HG02678 (cell line): ENCODE measurements at regions not wholly inside any gene's neighbourhood (a gene's known extent, or its start where the extent isn't known, plus 50 kb on each side); places are given as distances from the start of the nearest gene placed in this dataset.
"Not testable (repeated sequence)": the region's sequence is repeated elsewhere in the genome, so short reads cannot be mapped to it uniquely, and the experiment has no call there.

Experiments used
- ATAC-seq: cut with Tn5 transposase; IDR thresholded peaks from one replicate; pipeline ENCODE4 v1.9.1; 2021; ENCODE audit warnings: mild to moderate bottlenecking, moderate library complexity; ENCODE audit not compliant: unreplicated experiment

DNA sequence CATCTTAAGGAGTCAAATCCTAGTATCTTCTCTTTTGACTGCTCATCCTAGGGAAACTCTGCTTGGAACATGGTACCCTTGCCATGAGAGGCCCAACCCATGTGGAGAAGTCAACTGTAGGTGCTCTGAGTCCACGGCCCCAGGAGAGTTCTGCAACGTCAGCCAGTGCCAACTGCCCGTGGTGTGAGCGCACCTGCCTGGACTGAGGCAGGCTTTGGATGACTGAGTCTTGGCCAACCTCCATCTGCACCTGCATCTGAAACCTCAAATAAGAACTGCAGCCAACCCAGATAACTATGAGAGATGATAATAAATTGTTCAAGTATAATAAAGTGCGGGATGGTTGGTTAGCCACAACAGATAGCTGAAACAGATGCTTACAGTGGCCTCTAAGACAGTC lies 772.0 kb downstream of the TRIML1 start:
- ATAC-seq: no peak

DNA sequence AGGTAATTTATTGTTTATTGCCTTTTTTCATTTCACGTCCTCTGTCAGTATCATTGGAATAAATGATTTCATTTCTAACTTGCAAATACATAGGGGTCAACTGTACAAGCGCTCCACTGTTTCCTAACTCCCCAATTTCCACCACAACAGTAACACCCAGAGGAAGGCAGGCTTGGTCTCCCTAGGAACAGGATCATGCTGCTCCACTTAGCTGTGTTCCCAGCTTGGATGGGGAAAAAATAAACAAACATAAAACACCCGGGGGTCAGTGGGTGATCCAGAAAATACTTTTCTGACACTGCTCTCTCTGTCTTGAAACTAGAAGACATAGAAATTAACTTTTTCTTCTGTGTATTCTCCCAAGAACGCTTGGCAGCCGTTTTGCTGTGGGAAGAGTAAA lies 772.5 kb downstream of the TRIML1 start:
- ATAC-seq: no peak

DNA sequence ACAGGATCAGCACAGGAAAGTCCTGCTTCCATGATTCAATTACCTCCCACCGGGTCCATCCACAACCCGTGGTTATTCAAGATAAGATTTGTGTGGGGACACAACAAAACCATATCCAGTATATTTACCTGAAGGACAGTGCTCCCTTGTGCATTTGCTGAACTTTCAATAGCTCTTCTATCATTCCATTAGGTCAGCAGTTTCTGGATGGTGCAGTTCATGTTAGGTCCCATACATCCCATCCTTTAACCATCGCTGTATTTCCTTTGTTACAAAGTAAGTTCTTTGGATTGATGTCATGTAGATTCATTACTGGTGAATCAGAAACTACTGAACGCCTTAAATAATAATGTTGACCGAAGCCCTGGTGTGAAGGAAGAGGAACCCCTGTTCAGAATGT lies 775.9 kb downstream of the TRIML1 start:
- ATAC-seq: no peak

DNA sequence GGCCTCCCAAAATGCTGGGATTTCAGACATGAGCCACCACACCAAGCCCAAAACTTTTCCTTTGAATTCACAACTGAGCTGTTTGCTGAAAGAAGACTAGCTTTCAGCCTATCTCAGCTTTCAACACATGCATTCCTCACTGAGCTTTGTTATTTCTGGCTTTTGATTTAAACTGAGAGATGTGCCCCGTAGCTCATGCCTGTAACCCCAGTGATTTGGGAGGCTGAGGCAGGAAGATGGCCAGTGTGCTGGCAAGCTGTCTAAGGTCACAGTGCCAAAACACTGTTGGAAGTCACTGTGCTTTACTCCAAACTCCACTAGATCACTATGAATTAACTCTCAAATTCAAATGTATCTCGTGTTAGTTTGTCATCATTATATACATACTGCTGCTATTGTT lies 779.5 kb downstream of the TRIML1 start:
- ATAC-seq: no peak

DNA sequence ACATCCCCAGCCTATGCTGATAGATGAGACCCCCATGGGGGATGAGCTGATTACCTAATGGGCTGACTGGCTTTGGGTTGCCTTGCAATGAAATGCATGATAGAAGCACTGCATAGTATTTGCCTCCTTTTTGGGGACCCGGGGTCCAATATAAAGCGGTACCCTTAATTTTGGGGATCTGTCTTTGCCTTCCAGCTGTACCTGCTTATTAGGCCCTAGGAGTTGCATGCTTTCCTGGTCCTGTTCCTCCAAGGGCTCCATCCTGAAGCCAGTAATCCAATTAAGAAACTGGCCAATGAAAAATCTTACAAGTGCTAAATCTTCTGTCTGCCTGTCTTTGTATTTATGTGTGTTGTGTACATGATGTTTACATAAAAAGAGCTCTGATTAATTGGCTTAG lies 791.6 kb downstream of the TRIML1 start:
- no peak for ATAC-seq

DNA sequence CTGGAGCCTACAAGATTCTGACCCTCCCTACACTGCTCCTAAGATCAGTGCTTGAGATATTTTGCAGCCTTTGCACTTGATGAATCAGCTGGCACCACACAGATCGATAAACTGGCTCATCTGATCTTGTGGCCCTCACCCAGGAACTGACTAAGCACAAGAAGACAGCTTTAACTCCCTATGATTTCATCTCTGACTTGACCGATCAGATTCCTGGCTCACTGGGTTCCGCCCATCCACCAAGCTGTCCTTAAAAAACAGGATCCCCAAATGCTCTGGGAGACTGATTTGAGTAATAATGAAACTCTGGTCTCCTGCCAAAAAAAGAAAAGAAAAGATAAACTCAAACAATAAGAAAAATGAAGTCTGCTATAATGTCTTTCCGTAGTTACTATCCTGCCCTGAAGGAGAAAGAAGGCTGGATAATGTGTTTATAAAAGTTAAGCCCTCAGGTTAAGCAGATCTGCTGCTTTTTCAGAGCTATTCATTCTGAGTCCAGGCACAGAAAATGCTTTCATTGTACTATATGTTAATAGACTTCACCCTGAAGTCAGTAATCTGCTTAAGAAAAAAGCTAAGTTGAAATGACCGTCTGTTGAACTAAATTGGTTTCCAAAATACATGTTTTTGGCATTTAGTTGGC lies 795.2 kb downstream of the TRIML1 start:
- ATAC-seq: no peak

DNA sequence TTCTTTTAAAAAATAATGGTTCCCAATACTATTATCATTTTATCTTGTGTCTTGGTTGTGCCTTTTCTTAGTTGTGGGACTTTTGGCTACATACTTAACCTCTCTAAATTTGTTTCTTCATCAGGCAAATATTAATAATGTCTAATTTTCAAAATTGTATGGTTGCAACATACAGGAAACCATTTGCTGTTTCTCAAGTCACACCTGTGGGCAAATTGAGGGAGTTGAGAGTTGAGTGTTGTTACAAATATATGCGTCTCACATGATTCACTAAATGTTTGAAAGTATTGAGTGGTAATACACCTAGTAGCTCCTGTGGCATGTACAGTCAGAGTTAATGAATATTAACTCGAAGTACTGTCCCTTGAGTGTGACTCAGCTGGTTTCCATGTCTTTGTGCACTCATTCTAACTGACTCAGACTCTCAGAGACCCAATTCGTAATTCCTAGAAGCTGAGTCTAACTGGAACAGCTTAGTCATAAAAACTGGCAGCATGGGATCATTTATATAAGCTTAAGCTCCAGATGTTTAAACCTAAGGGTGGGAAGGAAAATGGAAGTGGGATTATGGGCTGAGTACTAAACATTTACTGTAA lies 802.4 kb downstream of the TRIML1 start:
- no peak for ATAC-seq

DNA sequence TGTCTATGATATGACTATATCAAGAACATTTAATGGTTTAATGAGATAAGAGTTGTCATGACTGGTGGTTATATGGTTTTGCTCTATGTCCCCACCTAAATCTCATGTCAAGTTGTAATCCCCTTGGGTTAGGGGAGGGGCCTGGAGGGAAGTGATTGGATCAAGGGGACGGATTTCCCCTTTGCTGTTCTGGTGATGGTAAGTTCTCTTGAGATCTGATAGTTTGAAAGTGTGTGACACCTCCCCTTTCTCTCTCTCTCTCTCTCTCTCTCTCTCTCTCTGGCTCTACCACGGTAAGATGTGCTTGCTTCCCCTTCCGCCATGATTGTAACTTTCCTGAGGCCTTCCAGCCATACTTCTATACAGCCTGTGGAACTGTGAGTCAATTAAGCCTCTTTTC lies 803.4 kb downstream of the TRIML1 start:
- ATAC-seq: no peak

DNA sequence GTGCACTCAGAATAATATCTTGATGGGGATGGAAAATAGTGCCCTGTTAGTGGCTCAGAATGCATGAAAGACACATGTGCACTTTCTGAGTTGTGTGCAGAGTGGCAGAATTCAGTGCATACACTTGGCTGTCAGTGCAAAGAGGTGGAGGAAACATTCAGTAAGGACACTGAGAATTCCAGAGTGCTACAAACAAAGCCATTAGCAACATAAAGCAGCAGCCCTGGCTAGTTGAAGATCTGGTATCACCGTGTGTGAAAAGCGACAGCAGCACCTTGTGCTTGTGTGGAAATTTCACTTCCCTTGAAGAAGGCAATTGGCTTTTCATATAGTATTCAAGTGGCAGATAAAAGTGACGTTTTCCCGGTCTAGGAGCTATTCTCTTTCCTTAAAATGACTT lies 810.4 kb downstream of the TRIML1 start:
- no peak for ATAC-seq

DNA sequence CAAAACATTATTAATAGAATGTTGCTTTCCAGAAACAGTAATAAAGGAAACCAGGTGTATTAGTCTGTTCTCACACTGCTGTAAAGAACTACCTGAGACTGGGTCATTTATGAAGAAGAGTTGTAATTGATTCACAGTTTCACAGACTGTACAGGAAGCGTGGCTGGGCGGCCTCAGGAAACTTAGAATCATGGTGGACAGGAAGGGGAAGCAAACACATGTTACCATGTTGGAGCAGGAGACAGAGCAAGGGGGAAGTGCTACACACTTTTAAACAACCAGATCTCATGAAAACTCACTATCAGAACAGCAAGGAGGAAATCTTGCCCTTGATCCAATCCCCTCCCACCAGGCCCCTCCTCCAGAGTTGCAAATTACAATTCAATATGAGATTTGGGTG lies 815.8 kb downstream of the TRIML1 start:
- ATAC-seq: no peak

DNA sequence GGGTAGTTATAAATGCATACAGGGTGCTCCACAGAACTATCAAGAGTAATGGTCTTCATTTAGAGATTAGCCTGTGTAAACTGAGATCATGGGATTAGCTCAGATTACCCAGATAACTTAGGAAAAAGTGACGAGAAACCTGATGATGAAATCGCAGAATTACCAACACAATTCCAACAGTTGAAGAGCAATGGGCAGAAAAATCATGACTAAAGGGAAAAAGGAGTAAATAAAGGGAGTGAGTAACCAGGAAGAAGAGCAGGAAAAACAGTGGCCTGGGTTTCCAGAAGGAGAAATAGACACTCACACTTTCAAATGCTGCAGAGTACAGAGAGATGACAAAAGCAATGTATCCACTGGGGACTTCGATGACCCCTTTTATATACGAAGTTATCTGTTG lies 817.3 kb downstream of the TRIML1 start:
- ATAC-seq: no peak

DNA sequence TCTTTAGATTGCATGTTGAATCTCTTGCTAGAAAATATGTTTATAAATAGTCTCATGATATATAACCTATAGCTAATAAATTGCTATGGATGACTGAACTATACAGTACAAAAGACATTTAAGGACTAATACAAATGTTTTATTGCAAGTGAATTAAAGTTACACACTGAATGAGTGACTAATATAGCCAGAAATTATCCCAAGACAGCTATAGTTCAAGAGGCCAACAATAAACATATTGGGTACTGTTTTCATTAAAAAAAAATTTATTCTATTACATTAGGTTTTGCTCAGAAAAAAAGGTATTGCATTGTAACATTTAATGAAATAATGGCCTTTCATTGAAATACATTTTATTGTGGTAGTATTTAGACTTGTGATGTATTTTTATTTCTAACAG lies 819.1 kb downstream of the TRIML1 start:
- no peak for ATAC-seq

DNA sequence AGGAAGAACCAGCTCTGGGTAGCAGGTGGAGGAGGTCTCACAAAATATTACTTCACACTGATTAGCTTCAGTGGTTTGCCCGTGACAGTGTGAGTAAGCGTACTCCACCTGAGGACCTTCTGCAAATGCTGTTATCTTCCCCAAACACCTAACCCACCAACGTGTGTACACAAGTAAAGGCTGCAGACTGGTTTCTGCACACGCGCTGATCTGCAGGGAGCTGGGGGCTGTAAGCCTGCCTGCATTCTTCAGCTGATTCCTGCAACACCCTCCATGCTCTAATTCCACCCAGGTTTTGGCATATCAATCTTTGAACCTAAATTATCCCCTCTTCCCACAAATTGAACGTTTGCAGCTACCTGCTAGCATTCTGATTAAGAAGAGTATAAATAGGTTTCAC lies 820.2 kb downstream of the TRIML1 start:
- ATAC-seq: no peak

DNA sequence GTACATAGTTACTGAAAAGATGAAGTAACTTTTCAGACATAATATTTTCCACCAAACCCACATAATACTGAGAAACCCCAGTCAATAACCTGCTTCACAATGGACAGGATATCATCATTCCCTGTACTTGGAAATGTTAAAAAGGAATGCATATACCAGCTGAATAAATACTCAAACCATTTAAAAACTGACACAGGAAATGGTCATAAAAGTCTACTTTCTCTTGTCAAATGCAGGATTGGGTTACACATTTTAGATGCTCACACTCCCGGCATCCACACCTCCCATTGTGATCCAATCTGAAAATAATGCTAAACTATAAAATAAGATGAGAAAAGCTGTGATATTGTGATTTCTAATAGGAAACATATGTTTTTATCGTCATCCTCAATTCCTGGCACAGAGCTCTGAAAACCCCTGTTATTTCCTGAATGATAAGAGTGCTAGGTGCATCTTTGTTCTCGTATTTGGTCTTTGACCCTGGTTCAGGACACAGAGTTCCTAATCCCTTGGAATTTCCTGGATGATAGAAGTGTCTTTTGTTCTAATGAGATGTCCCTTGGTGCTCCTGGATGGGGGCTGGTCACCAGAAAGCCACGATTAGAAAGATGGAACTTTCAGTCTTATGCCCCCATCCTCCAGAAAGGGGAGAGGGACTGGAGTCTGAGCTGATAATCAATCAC lies 821.3 kb downstream of the TRIML1 start:
- no peak for ATAC-seq

DNA sequence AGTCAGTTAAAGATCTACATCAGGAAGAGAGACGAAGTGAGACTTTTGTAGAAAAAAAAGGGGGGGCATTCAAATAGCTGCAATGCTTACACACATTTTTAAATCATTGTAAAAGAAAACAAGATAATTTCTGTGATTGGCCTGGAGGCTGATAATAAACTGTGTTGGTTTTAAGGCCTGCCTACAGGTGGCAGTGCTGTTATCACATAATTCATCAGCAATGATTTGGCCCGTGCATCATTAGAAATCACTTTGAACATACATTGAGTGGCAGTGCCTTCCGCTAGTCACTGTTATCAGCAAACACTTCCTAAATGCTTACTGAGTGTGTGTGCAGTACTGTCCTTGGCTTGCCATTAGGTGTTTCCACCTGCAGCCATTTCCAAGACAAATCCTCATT lies 831.9 kb downstream of the TRIML1 start:
- no peak for ATAC-seq

DNA sequence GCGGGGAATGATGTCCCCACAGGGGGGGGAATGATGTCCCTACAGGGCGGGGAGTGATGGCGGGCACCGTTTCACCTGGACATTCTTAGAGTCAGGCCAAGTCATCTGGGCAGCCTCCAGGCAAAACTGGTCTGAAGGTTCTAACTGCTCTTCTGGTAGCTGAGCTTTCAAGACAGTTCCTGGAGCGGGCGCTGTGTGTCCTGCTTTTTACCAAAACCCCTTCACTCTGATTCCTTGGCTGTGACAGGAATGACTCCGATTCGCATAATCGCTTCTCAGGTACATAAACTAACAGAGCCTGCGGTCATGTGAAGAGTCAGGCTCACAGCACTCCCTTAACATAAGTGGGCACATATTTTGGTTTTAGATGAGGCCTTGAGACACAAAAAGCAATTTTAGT lies 836.0 kb downstream of the TRIML1 start:
- no peak for ATAC-seq

DNA sequence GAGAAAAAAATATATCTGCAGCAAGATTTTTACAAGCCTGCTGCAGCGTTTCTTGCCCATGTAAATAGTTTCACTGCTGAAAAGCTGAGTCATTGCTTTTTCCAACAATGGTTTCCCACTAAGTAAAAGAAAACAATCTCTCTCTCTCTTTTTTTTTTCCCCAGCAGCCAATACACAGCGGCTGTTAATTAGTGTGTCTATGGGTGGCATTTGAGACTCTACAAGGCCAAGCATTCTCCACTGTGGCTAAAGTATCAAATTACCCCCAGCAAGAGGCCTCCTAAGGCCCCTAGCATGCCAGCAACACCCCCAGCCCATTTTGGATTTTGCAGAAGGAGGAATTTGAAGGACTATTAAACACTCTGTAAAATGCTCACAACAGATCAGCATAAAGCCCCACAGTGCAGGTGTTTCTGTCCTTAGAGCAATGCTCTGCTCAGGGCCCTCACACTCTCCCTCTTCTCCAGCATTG lies 837.4 kb downstream of the TRIML1 start:
- ATAC-seq: no peak

DNA sequence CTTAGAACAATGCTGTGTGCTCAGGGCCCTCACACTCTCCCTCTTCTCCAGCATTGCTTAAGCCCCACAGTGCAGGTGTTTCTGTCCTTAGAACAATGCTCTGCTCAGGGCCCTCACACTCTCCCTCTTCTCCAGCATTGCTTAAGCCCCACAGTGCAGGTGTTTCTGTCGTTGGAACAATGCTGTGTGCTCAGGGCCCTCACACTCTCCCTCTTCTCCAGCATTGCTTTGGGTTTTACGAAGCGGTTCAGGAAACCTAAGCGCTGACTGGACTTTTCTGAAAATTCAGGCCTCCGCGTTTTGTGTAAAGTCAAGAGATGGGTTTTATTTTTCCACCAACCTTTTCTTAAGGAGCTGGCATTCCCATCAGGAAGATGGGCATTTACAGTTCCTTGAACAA lies 838.0 kb downstream of the TRIML1 start:
- ATAC-seq: not testable (repeated sequence)

DNA sequence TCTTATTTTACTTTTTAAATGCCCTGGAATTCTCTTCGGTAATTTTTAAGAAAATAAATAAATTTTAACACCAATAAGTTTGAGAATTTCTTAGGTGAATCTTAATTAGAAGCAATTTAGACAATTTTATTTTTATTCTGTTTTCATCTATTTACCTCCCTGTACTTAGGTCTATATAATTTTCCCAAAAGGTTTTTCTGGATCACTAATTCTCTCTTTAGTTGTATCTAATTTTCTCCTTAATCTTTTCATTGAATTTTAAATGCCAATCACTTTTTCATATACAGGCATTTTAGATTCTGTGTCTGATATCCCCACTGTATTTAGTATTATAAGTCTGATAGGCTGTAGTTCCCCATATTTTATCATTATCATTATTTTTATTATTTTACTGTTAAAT lies 845.3 kb downstream of the TRIML1 start:
- ATAC-seq: no peak

DNA sequence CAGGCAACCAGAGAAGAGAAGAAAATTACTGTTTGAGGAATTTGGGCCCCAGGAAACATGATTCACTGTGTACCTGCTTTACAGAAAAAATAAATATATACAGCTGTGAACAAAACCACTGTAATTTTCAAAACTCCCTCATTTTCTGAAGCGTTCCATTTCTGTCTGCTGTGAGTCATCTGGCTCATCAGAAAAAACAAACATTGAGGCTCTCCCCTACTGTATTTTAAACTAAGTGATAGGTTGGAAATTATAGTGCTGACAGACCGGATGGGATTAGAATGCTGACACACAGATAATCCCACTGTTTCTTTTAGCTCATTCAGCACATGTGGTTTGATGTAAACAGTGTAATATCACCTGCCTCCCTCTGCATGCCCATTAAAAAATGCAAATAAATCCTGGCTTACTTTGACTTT lies 847.0 kb downstream of the TRIML1 start:
- no peak for ATAC-seq

DNA sequence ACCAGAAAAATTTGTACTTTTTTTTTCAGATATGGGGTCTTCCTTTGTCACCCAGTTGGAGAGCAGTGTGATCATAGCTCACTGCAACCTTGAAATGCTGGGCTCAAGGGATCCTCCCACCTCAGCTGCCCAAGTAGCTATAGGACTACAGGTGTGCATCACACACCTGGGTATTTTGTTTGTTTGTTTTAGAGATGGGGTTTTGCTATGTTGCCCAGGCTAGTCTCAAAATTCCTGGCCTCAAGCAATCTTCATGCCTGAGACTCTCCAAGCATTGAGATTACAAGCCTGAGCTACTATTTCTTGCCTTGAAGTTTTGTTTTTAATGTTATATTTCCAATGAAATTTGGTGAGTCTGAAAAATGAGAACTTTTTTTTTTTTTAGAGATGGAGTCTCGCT lies 847.8 kb downstream of the TRIML1 start:
- no peak for ATAC-seq

DNA sequence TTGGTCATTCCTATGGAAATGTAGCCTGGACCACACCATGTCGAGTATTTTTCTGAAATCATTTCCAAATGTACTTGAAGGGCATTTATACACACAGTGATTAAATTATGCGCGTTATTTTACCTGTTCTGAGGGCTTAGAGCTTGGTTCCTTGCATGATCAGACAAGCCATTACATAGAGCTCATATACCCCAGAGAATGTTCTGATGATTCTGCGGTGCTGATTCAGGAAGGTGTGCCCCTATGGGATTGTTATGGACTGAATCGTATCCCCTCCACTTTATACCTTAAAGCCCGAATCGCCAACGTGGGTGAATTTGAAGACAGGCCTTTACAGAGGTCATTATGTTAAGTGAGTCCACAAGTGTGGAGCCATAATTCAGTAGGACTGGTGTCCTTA lies 848.9 kb downstream of the TRIML1 start:
- ATAC-seq: no peak
